CD14-positive monocyte (primary cell): ENCODE measurements at regions not wholly inside any gene's neighbourhood (a gene's known extent, or its start where the extent isn't known, plus 50 kb on each side); places are given as distances from the start of the nearest gene placed in this dataset.
"Not testable (repeated sequence)": the region's sequence is repeated elsewhere in the genome, so short reads cannot be mapped to it uniquely, and the experiment has no call there.

Source experiments
- DNase-seq, 3 donors: peaks; one replicate each; pipeline ENCODE4 v3.0.0-alpha.2; 2011 to 2022
- H2AFZ ChIP-seq: 2 replicates; pipeline ENCODE4 v1.6.0; 2012; ENCODE audit warnings: mild to moderate bottlenecking, low read depth, low read length, inconsistent platforms; ENCODE audit not compliant: insufficient read depth, poor library complexity, severe bottlenecking
- H3K27ac ChIP-seq, 2 donors: 1 replicate in 1 of 2; 2 replicates in 1 of 2; pipeline ENCODE4 v1.5.1; 2012 to 2013; ENCODE audit warnings: low read length in 2 of 2, control low read depth in 1 of 2, inconsistent platforms in 1 of 2, low read depth in 1 of 2, mild to moderate bottlenecking in 1 of 2
- H3K27me3 ChIP-seq, 2 donors: one replicate each; pipeline versions ENCODE4 v1.6.0 to v1.6.1; 2011 to 2013; ENCODE audit warnings: low read length in 2 of 2; ENCODE audit not compliant: control insufficient read depth in 2 of 2, insufficient read depth in 2 of 2
- H3K36me3 ChIP-seq, 2 donors: replicated peaks in 1 of 2; 1 replicate in 1 of 2; 2 replicates in 1 of 2; pipeline versions ENCODE4 v1.5.1 to v1.6.1; 2012 to 2013; ENCODE audit warnings: low read length in 2 of 2, control low read depth in 1 of 2, inconsistent platforms in 1 of 2, mild to moderate bottlenecking in 1 of 2; ENCODE audit not compliant: insufficient read depth in 2 of 2, control insufficient read depth in 1 of 2
- H3K4me1 ChIP-seq, 2 donors: 1 replicate in 1 of 2; 2 replicates in 1 of 2; pipeline versions ENCODE4 v1.5.1 to v1.6.1; 2012 to 2013; ENCODE audit warnings: low read length in 2 of 2, control low read depth in 1 of 2, inconsistent platforms in 1 of 2, mild to moderate bottlenecking in 1 of 2, moderate library complexity in 1 of 2; ENCODE audit not compliant: insufficient read depth in 2 of 2, control insufficient read depth in 1 of 2
- H3K4me2 ChIP-seq: replicated peaks from 2 replicates; pipeline ENCODE3; 2012; ENCODE audit warnings: low read length, moderate library complexity, mild to moderate bottlenecking; ENCODE audit not compliant: poor library complexity, severe bottlenecking; ENCODE audit errors: extremely low read depth
- H3K4me3 ChIP-seq, 3 experiments: fragments of 200-600 bp in 1 of 3; sonication (generic) in 1 of 3; replicated peaks in 1 of 3; 1 replicate in 2 of 3; 2 replicates in 1 of 3; pipeline ENCODE4 v1.5.1; 2011 to 2013; ENCODE audit warnings: low read length in 3 of 3, mild to moderate bottlenecking in 3 of 3, control low read depth in 2 of 3, low read depth in 2 of 3, inconsistent platforms in 1 of 3, moderate library complexity in 1 of 3
- H3K79me2 ChIP-seq: 2 replicates; pipeline ENCODE4 v1.6.0; 2012; ENCODE audit warnings: mild to moderate bottlenecking, control low read depth, inconsistent platforms, low read length, moderate library complexity; ENCODE audit not compliant: insufficient read depth
- H3K9ac ChIP-seq: 2 replicates; pipeline ENCODE4 v1.6.0; 2017; ENCODE audit warnings: low read length, mild to moderate bottlenecking; ENCODE audit not compliant: insufficient read depth, poor library complexity, severe bottlenecking
- H3K9me3 ChIP-seq, 2 donors: replicated peaks in 1 of 2; 1 replicate in 1 of 2; 2 replicates in 1 of 2; pipeline versions ENCODE4 v1.5.1 to v1.6.1; 2012 to 2013; ENCODE audit warnings: low read length in 2 of 2, control low read depth in 1 of 2; ENCODE audit not compliant: control insufficient read depth in 1 of 2, insufficient read depth in 1 of 2
- H4K20me1 ChIP-seq: 2 replicates; pipeline ENCODE4 v1.6.0; 2012; ENCODE audit warnings: mild to moderate bottlenecking, low read length, control low read depth, moderate library complexity; ENCODE audit not compliant: insufficient read depth
- H3K27ac Mint-ChIP-seq, 7 donors: one replicate each; pipeline ENCODE4 v1.8.0; 2020; ENCODE audit warnings: mild to moderate bottlenecking in 7 of 7, mixed read lengths in 7 of 7, moderate library complexity in 6 of 7, inconsistent platforms in 2 of 7
- H3K27me3 Mint-ChIP-seq, 3 donors: one replicate each; pipeline ENCODE4 v1.8.0; 2021 to 2022; ENCODE audit warnings: low read depth in 3 of 3, mild to moderate bottlenecking in 3 of 3, mixed read lengths in 3 of 3, moderate library complexity in 3 of 3, inconsistent platforms in 1 of 3
- H3K36me3 Mint-ChIP-seq, 2 donors: one replicate each; pipeline ENCODE4 v1.8.0; 2020; ENCODE audit warnings: mixed read lengths in 2 of 2, inconsistent platforms in 1 of 2, mild to moderate bottlenecking in 1 of 2
- H3K4me1 Mint-ChIP-seq: one replicate; pipeline ENCODE4 v1.8.0; 2020; ENCODE audit warnings: mild to moderate bottlenecking, mixed read lengths
- H3K4me3 Mint-ChIP-seq, 2 donors: one replicate each; pipeline ENCODE4 v1.8.0; 2020; ENCODE audit warnings: mild to moderate bottlenecking in 2 of 2, mixed read lengths in 2 of 2, moderate library complexity in 1 of 2
- H3K9me3 Mint-ChIP-seq, 7 donors: one replicate each; pipeline ENCODE4 v1.8.0; 2020 to 2022; ENCODE audit warnings: mixed read lengths in 7 of 7, mild to moderate bottlenecking in 6 of 7, moderate library complexity in 6 of 7, inconsistent platforms in 2 of 7
- WGBS: methylation state at CpG from one replicate; pipeline ENCODE4 v1.1.5; 2013; ENCODE audit warnings: missing lambda C conversion rate; ENCODE audit not compliant: insufficient coverage; 5-methylcytosine and 5-hydroxymethylcytosine counted together
- intact Hi-C, 2 donors: fragments of 100-400 bp; cut with micrococcal nuclease; formaldehyde crosslinking; loops; one replicate each; pipeline versions ENCODE4 v1.15.0 to v1.15.1; 2023
- TF ChIP-seq, protein P1 (sequence below): fragments of 200-600 bp; IDR thresholded peaks from one replicate; pipeline ENCODE4 v1.8.0; 2022; ENCODE audit warnings: antibody characterized with exemption, mild to moderate bottlenecking

DNA sequence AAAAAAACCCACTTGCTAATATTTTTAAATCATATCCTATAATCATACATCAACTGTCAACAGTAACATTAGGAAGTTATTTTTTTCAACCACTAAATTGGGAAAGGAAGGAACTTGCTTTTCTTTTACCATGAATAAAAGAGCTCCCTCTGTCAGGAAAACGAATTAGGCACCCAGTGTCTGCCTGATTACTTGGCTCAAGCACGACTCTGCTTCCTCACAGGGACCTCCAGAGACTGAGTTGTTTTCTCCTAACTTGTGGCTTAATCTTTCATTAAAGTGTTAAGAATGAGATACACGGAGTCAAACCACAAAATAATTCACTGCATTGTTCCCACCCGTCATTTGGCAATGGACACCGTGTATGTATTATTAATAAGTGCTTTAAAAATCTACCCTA is 1405.1 kb upstream of the EYS start:
- H3K4me1 ChIP-seq: no peaks in the 10 kb centered on the region
- Mint-ChIP-seq H3K4me1 (no peaks in the 10 kb centered on the region), H3K36me3 (no peaks in the 10 kb centered on the region), H3K9me3 (peaks cover 0 to 4% (median 0%) of the 10 kb centered on the region in 7 donors), H3K4me3 (no peak overlapping the region), H3K27me3 (peaks cover 0 to 2% (median 0%) of the 10 kb centered on the region in 3 donors), H3K27ac (no peak overlapping the region)
- DNase-seq: no peak
- TF ChIP-seq, protein P1, sequence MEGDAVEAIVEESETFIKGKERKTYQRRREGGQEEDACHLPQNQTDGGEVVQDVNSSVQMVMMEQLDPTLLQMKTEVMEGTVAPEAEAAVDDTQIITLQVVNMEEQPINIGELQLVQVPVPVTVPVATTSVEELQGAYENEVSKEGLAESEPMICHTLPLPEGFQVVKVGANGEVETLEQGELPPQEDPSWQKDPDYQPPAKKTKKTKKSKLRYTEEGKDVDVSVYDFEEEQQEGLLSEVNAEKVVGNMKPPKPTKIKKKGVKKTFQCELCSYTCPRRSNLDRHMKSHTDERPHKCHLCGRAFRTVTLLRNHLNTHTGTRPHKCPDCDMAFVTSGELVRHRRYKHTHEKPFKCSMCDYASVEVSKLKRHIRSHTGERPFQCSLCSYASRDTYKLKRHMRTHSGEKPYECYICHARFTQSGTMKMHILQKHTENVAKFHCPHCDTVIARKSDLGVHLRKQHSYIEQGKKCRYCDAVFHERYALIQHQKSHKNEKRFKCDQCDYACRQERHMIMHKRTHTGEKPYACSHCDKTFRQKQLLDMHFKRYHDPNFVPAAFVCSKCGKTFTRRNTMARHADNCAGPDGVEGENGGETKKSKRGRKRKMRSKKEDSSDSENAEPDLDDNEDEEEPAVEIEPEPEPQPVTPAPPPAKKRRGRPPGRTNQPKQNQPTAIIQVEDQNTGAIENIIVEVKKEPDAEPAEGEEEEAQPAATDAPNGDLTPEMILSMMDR: no peak
- no peaks in the 10 kb centered on the region for H3K79me2 ChIP-seq
- no CpG with 5 or more reads among the region's 5 CpGs for WGBS
- H3K4me2 ChIP-seq: no peak overlapping the region
- H3K4me3 ChIP-seq: no peak overlapping the region
- H3K27me3 ChIP-seq: no peaks in the 10 kb centered on the region
- intact Hi-C loops: no loop called here
- no peak overlapping the region for H3K9ac ChIP-seq
- H3K27ac ChIP-seq: no peak overlapping the region
- H3K36me3 ChIP-seq: no peaks in the 10 kb centered on the region
- no peak overlapping the region for H2AFZ ChIP-seq
- H3K9me3 ChIP-seq: no peaks in the 10 kb centered on the region
- no peaks in the 10 kb centered on the region for H4K20me1 ChIP-seq

DNA sequence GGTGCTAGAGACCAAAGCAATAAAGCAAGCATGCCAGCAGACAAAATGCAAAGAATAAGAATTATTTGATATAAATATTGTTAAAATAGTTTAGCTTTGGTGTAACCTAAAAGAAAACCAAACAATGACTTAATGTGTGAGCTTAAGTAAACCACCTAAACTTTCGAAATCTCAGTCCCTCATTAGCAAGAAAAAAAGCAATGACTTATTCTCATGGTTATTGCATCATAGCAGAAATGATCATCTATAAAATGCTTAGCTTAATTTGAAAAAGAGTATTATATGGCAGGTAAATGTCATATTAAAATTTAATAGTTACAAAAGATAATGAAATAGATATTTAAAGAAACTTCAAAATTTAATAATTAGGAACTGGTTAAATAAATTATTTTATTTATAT is 1395.7 kb upstream of the EYS start:
- H4K20me1 ChIP-seq: no peaks in the 10 kb centered on the region
- H3K4me1 ChIP-seq: no peaks in the 10 kb centered on the region
- Mint-ChIP-seq H3K9me3 (peaks cover 0 to 5% (median 1%) of the 10 kb centered on the region in 7 donors), H3K27ac (no peak overlapping the region), H3K36me3 (no peaks in the 10 kb centered on the region), H3K4me3 (no peak overlapping the region), H3K27me3 (no peaks in the 10 kb centered on the region), H3K4me1 (no peaks in the 10 kb centered on the region)
- H3K27ac ChIP-seq: no peak overlapping the region
- no peak overlapping the region for H3K4me2 ChIP-seq
- no CpG with 5 or more reads among the region's 1 CpG for WGBS
- intact Hi-C loops: no loop called here
- DNase-seq: no peak
- H3K27me3 ChIP-seq: no peaks in the 10 kb centered on the region
- TF ChIP-seq, protein P1: no peak
- H3K9me3 ChIP-seq: no peaks in the 10 kb centered on the region
- no peaks in the 10 kb centered on the region for H3K36me3 ChIP-seq
- H3K9ac ChIP-seq: no peak overlapping the region
- H2AFZ ChIP-seq: no peak overlapping the region
- H3K4me3 ChIP-seq: no peak overlapping the region
- H3K79me2 ChIP-seq: no peaks in the 10 kb centered on the region

DNA sequence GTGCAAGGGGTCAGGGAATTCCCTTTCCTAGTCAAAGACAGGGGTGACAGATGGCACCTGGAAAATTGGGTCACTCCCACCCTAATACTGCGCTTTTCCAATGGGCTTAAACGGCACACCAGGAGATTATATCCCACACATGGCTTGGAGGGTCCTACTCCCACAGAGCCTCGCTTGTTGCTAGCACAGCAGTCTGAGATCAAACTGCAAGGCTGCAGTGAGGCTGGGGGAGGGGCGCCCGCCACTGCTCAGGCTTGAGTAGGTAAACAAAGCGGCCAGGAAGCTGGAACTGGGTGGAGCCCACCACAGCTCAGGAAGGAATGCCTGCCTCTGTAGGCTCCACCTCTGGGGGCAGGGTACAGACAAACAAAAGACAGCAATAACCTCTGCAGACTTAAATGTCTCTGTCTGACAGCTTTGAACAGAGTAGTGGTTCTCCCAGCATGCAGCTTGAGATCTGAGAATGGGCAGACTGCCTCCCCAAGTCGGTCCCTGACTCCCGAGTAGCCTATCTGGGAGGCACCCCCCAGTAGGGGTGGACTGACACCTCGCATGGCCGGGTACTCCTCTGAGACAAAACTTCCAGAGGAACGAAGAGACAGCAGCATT is 1388.7 kb upstream of the EYS start:
- H3K4me1 ChIP-seq: not testable (repeated sequence)
- 96% methylated on average over 7 of the region's 11 CpGs for WGBS

More for the DNA sequence above, 1388.7 kb upstream of the EYS start:
- H3K27ac Mint-ChIP-seq, H3K9me3 ChIP-seq, H4K20me1 ChIP-seq, intact Hi-C loops, H3K27ac ChIP-seq, H3K4me1 Mint-ChIP-seq, H3K36me3 Mint-ChIP-seq, H3K9ac ChIP-seq, H3K4me3 Mint-ChIP-seq, H3K27me3 ChIP-seq, H3K4me3 ChIP-seq, H3K36me3 ChIP-seq, H3K79me2 ChIP-seq, H2AFZ ChIP-seq, H3K27me3 Mint-ChIP-seq, DNase-seq, H3K4me2 ChIP-seq: not testable (repeated sequence)
- peaks cover 0 to 17% (median 7%) of the 10 kb centered on the region in 7 donors for H3K9me3 Mint-ChIP-seq
